Lower leg skin (tissue), 4 donors: ENCODE measurements at regions not wholly inside any gene's neighbourhood (a gene's known extent, or its start where the extent isn't known, plus 50 kb on each side); places are given as distances from the start of the nearest gene placed in this dataset.

Experiments used
- DNase-seq, 2 donors: peaks; one replicate each; pipeline ENCODE4 v3.0.0-alpha.2; 2019; ENCODE audit warnings: low spot score in 2 of 2
- H3K4me3 ChIP-seq: fragments of 200-600 bp; sonication (generic); 2 replicates; pipeline ENCODE4 v1.5.1; 2017; ENCODE audit warnings: mild to moderate bottlenecking, low read depth; ENCODE audit not compliant: poor library complexity, severe bottlenecking
- POLR2A ChIP-seq, 2 donors: fragments of 450-650 bp; IDR thresholded peaks; one replicate each; pipeline ENCODE4 v1.6.1; 2016 to 2017; ENCODE audit warnings: antibody characterized with exemption in 2 of 2, mild to moderate bottlenecking in 1 of 2, moderate library complexity in 1 of 2
- WGBS, 2 donors: methylation state at CpG; one replicate each; pipeline ENCODE4 v1.1.5; 2018; 5-methylcytosine and 5-hydroxymethylcytosine counted together
- intact Hi-C: fragments of 100-400 bp; cut with DNase I; formaldehyde crosslinking; loops from one replicate; pipeline ENCODE4 v1.15.0; 2023; ENCODE audit warnings: low total_unique reads
- TF ChIP-seq, protein P1 (sequence below), 3 donors: fragments of 450-650 bp; IDR thresholded peaks; one replicate each; pipeline ENCODE4 v1.5.1; 2016; ENCODE audit warnings: antibody characterized with exemption in 3 of 3, mild to moderate bottlenecking in 3 of 3, moderate library complexity in 2 of 3

GRCh38 chr3:111335512-111336303 lies 206.3 kb upstream of the CD96 start:
- intact Hi-C loops: no loop called here
- no peak overlapping the region for H3K4me3 ChIP-seq
- 89 to 90% methylated on average over 2 of the region's 2 CpGs for WGBS, 2 donors
- no peak for DNase-seq
- no peak for TF ChIP-seq POLR2A (IDR thresholded peaks at IDR 0.05)
- TF ChIP-seq, protein P1, sequence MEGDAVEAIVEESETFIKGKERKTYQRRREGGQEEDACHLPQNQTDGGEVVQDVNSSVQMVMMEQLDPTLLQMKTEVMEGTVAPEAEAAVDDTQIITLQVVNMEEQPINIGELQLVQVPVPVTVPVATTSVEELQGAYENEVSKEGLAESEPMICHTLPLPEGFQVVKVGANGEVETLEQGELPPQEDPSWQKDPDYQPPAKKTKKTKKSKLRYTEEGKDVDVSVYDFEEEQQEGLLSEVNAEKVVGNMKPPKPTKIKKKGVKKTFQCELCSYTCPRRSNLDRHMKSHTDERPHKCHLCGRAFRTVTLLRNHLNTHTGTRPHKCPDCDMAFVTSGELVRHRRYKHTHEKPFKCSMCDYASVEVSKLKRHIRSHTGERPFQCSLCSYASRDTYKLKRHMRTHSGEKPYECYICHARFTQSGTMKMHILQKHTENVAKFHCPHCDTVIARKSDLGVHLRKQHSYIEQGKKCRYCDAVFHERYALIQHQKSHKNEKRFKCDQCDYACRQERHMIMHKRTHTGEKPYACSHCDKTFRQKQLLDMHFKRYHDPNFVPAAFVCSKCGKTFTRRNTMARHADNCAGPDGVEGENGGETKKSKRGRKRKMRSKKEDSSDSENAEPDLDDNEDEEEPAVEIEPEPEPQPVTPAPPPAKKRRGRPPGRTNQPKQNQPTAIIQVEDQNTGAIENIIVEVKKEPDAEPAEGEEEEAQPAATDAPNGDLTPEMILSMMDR (IDR thresholded peaks at IDR 0.05): no peak

GRCh38 chr3:111336511-111336910 lies 205.5 kb upstream of the CD96 start:
- intact Hi-C loops: no loop called here
- WGBS, 2 donors: 36 to 39% methylated on average over 2 of the region's 2 CpGs

GRCh38 chr3:111338059-111338698 lies 203.8 kb upstream of the CD96 start:
- DNase-seq: no peak
- TF ChIP-seq POLR2A (IDR thresholded peaks at IDR 0.05): no peak
- TF ChIP-seq, protein P1 (IDR thresholded peaks at IDR 0.05): no peak
- 72 to 75% methylated on average over 4 of the region's 4 CpGs for WGBS, 2 donors
- no peak overlapping the region for H3K4me3 ChIP-seq
- intact Hi-C loops: no loop called here

More at GRCh38 chr3:111336511-111336910, 205.5 kb upstream of the CD96 start:
- DNase-seq: no peak
- H3K4me3 ChIP-seq: no peak overlapping the region
- TF ChIP-seq, protein P1 (IDR thresholded peaks at IDR 0.05): no peak
- no peak for TF ChIP-seq POLR2A (IDR thresholded peaks at IDR 0.05)

GRCh38 chr3:111339017-111339416 lies 203.0 kb upstream of the CD96 start:
- TF ChIP-seq, protein P1 (IDR thresholded peaks at IDR 0.05): no peak
- TF ChIP-seq POLR2A (IDR thresholded peaks at IDR 0.05): no peak
- DNase-seq: no peak
- intact Hi-C loops: no loop called here
- H3K4me3 ChIP-seq: no peak overlapping the region

- intact Hi-C loops: no loop called here
- no peak for DNase-seq
- TF ChIP-seq, protein P1 (IDR thresholded peaks at IDR 0.05): no peak
- no peak for TF ChIP-seq POLR2A (IDR thresholded peaks at IDR 0.05)
- WGBS, 2 donors: 54 to 65% methylated on average over 1 of the region's 1 CpG
- no peak overlapping the region for H3K4me3 ChIP-seq
Observed at GRCh38 chr3:111351334-111351733, 190.7 kb upstream of the CD96 start.
